GM23338 (cell line): ENCODE measurements at regions not wholly inside any gene's neighbourhood (a gene's known extent, or its start where the extent isn't known, plus 50 kb on each side); places are given as distances from the start of the nearest gene placed in this dataset.

Experiments
- ATAC-seq: fragments of 200-7000 bp; cut with Tn5 transposase; 3 replicates; pipeline ENCODE4 v1.9.1; 2020
- DNase-seq: peaks from one replicate; pipeline ENCODE4 v3.0.0-alpha.2; 2015; ENCODE audit warnings: low spot score
- H2AFZ ChIP-seq: fragments of 200-600 bp; sonication (generic); 2 replicates; pipeline ENCODE4 v1.8.0; 2016; ENCODE audit warnings: antibody characterized with exemption, mild to moderate bottlenecking, moderate library complexity
- H3F3A ChIP-seq: fragments of 200-600 bp; sonication (generic); replicated peaks from 2 replicates; pipeline ENCODE4 v1.8.0; 2017; ENCODE audit warnings: antibody characterized with exemption, mixed run types, low read depth
- H3K27ac ChIP-seq: fragments of 200-600 bp; sonication (generic); 2 replicates; pipeline ENCODE4 v1.6.1; 2016; ENCODE audit warnings: low read depth
- H3K27me3 ChIP-seq: fragments of 200-600 bp; sonication (generic); 2 replicates; pipeline ENCODE4 v1.8.0; 2016; ENCODE audit warnings: mild to moderate bottlenecking, mixed run types, moderate library complexity; ENCODE audit not compliant: insufficient read depth
- H3K36me3 ChIP-seq: fragments of 200-600 bp; sonication (generic); 2 replicates; pipeline ENCODE4 v1.8.0; 2016; ENCODE audit warnings: mild to moderate bottlenecking; ENCODE audit not compliant: insufficient read depth
- H3K4me1 ChIP-seq: fragments of 200-600 bp; sonication (generic); 2 replicates; pipeline ENCODE4 v1.8.0; 2016; ENCODE audit warnings: mild to moderate bottlenecking, moderate library complexity; ENCODE audit not compliant: insufficient read depth
- H3K4me2 ChIP-seq: fragments of 200-600 bp; sonication (generic); 2 replicates; pipeline ENCODE4 v1.7.1; 2017; ENCODE audit warnings: mixed run types
- H3K4me3 ChIP-seq: fragments of 200-600 bp; sonication (generic); 2 replicates; pipeline ENCODE4 v1.6.1; 2016; ENCODE audit warnings: mixed run types
- H3K79me2 ChIP-seq: fragments of 200-600 bp; sonication (generic); replicated peaks from 2 replicates; pipeline ENCODE4 v1.8.0; 2017; ENCODE audit warnings: mild to moderate bottlenecking; ENCODE audit not compliant: insufficient read depth
- H3K9me2 ChIP-seq: fragments of 200-600 bp; sonication (generic); 2 replicates; pipeline ENCODE4 v1.8.0; 2017; ENCODE audit not compliant: insufficient read depth
- H4K20me1 ChIP-seq: fragments of 200-600 bp; sonication (generic); replicated peaks from 2 replicates; pipeline ENCODE4 v1.8.0; 2017; ENCODE audit warnings: mild to moderate bottlenecking; ENCODE audit not compliant: insufficient read depth
- H3K27ac Mint-ChIP-seq: 2 replicates; pipeline ENCODE4 v1.8.0; 2020; ENCODE audit warnings: inconsistent platforms, mild to moderate bottlenecking, moderate library complexity, mixed read lengths
- H3K27me3 Mint-ChIP-seq: 3 replicates; pipeline ENCODE4 v1.8.0; 2022; ENCODE audit warnings: low read depth, mild to moderate bottlenecking, moderate library complexity, mixed read lengths, inconsistent platforms; ENCODE audit not compliant: insufficient read depth, poor library complexity
- H3K36me3 Mint-ChIP-seq: 3 replicates; pipeline ENCODE4 v1.8.0; 2021; ENCODE audit warnings: low read depth, mild to moderate bottlenecking, inconsistent platforms, moderate library complexity, mixed read lengths
- H3K4me1 Mint-ChIP-seq: 3 replicates; pipeline ENCODE4 v1.8.0; 2020; ENCODE audit warnings: mild to moderate bottlenecking, inconsistent platforms, mixed read lengths
- H3K4me3 Mint-ChIP-seq: 3 replicates; pipeline ENCODE4 v1.8.0; 2021; ENCODE audit warnings: moderate library complexity, mild to moderate bottlenecking, inconsistent platforms, mixed read lengths
- H3K9me3 Mint-ChIP-seq: 3 replicates; pipeline ENCODE4 v1.8.0; 2020; ENCODE audit warnings: moderate library complexity, mild to moderate bottlenecking, inconsistent platforms, mixed read lengths
- CREB1 ChIP-seq: fragments of 250-450 bp; sonication (Bioruptor Pico); IDR thresholded peaks from 2 replicates; pipeline ENCODE4 v1.5.0; 2020; ENCODE audit warnings: low read depth, mild to moderate bottlenecking, moderate library complexity
- EZH2 ChIP-seq: fragments of 200-600 bp; sonication (generic); IDR thresholded peaks from one replicate; pipeline ENCODE4 v1.8.0; 2017; ENCODE audit warnings: antibody characterized with exemption, mild to moderate bottlenecking, low read depth; ENCODE audit not compliant: unreplicated experiment
- EZH2phosphoT487 ChIP-seq: fragments of 200-600 bp; sonication (generic); IDR thresholded peaks from one replicate; pipeline ENCODE4 v1.8.1; 2018; ENCODE audit warnings: antibody characterized with exemption; ENCODE audit not compliant: unreplicated experiment
- JUNB ChIP-seq: IDR thresholded peaks from one replicate; pipeline ENCODE4 v1.6.1; 2016; ENCODE audit warnings: antibody characterized with exemption; ENCODE audit not compliant: unreplicated experiment
- NANOG ChIP-seq: IDR thresholded peaks from 2 replicates; pipeline ENCODE4 v1.6.1; 2016; ENCODE audit warnings: antibody characterized with exemption, borderline replicate concordance
- POLR2AphosphoS5 ChIP-seq: IDR thresholded peaks from 2 replicates; pipeline ENCODE4 v1.6.1; 2016; ENCODE audit warnings: antibody characterized with exemption, low read depth
- STAT1 ChIP-seq: IDR thresholded peaks from one replicate; pipeline ENCODE4 v1.6.1; 2016; ENCODE audit warnings: antibody characterized with exemption; ENCODE audit not compliant: unreplicated experiment
- ZNF114 ChIP-seq: fragments of 250-450 bp; sonication (Bioruptor Pico); IDR thresholded peaks from 2 replicates; pipeline ENCODE4 v1.5.0; 2020; ENCODE audit warnings: mild to moderate bottlenecking, moderate library complexity
- ZNF331 ChIP-seq: fragments of 250-450 bp; sonication (Bioruptor Pico); IDR thresholded peaks from 2 replicates; pipeline ENCODE4 v1.5.0; 2020; ENCODE audit warnings: low read depth, mild to moderate bottlenecking, moderate library complexity
- TF ChIP-seq, protein P1 (sequence below): IDR thresholded peaks from one replicate; pipeline ENCODE4 v1.6.1; 2018; ENCODE audit warnings: antibody characterized with exemption; ENCODE audit not compliant: unreplicated experiment
- TF ChIP-seq, protein P2 (sequence below): IDR thresholded peaks from 2 replicates; pipeline ENCODE4 v1.6.1; 2016; ENCODE audit warnings: antibody characterized with exemption
- TF ChIP-seq, protein P3 (sequence below): fragments of 250-450 bp; sonication (Bioruptor Pico); IDR thresholded peaks from 2 replicates; pipeline ENCODE4 v1.5.0; 2020; ENCODE audit warnings: mild to moderate bottlenecking, moderate library complexity
- TF ChIP-seq, protein P4 (sequence below), 2 experiments: fragments of 200-600 bp in 1 of 2; sonication (generic) in 1 of 2; conservative IDR thresholded peaks; 2 replicates each; pipeline versions ENCODE4 v1.5.1 to v1.6.1; 2016 to 2017; ENCODE audit warnings: antibody characterized with exemption in 2 of 2, low read depth in 2 of 2, mild to moderate bottlenecking in 2 of 2, moderate library complexity in 1 of 2

DNA sequence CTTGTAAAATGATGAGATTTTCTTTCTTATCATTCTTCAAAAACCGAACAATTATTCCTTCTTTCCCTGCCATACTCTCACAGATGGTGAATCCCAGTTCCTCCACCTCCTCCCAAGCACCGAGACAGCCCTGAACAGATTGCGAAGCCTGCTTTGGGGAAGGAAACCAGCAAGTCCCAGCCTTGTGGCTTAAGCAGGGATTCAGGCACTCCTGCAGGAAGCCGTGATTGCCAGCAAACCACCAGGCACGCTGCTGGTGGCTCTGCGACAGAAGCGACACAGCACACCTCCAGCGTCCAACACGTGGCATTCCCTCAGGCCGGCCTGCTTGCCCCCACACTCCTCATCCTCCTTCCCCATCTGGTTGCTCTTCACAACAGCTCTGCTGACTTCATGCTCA is 237.7 kb downstream of the GXYLT1 start:
- Histone ChIP-seq H3K4me2 (no peak overlapping the region), H3F3A (no peaks in the 10 kb centered on the region), H3K27me3 (no peaks in the 10 kb centered on the region), H3K36me3 (no peaks in the 10 kb centered on the region), H2AFZ (peak overlapping the region; percentile 64; the same call in 1 of the 2 replicates), H3K27ac (no peak overlapping the region), H3K4me3 (no peak overlapping the region), H3K9me2 (0 out of 2 replicates have a peak, but pooled peaks cover 3% of the 10 kb centered on the region), H4K20me1 (no peaks in the 10 kb centered on the region), H3K79me2 (no peaks in the 10 kb centered on the region), H3K4me1 (peaks cover 24% of the 10 kb centered on the region)
- H3K27me3 Mint-ChIP-seq = no peaks in the 10 kb centered on the region
- ATAC-seq = peak; percentile 41; the same call in 2 of the 3 replicates
- TF ChIP-seq, protein P1, sequence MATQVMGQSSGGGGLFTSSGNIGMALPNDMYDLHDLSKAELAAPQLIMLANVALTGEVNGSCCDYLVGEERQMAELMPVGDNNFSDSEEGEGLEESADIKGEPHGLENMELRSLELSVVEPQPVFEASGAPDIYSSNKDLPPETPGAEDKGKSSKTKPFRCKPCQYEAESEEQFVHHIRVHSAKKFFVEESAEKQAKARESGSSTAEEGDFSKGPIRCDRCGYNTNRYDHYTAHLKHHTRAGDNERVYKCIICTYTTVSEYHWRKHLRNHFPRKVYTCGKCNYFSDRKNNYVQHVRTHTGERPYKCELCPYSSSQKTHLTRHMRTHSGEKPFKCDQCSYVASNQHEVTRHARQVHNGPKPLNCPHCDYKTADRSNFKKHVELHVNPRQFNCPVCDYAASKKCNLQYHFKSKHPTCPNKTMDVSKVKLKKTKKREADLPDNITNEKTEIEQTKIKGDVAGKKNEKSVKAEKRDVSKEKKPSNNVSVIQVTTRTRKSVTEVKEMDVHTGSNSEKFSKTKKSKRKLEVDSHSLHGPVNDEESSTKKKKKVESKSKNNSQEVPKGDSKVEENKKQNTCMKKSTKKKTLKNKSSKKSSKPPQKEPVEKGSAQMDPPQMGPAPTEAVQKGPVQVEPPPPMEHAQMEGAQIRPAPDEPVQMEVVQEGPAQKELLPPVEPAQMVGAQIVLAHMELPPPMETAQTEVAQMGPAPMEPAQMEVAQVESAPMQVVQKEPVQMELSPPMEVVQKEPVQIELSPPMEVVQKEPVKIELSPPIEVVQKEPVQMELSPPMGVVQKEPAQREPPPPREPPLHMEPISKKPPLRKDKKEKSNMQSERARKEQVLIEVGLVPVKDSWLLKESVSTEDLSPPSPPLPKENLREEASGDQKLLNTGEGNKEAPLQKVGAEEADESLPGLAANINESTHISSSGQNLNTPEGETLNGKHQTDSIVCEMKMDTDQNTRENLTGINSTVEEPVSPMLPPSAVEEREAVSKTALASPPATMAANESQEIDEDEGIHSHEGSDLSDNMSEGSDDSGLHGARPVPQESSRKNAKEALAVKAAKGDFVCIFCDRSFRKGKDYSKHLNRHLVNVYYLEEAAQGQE = no peak
- TF ChIP-seq ZNF331 (CRISPR knock-in tag) (no peak), EZH2 (no peak), EZH2phosphoT487 (no peak), JUNB (no peak), ZNF114 (CRISPR knock-in tag) (no peak), CREB1 (no peak), STAT1 (no peak), NANOG (no peak), POLR2AphosphoS5 (no peak)
- TF ChIP-seq, protein P2, sequence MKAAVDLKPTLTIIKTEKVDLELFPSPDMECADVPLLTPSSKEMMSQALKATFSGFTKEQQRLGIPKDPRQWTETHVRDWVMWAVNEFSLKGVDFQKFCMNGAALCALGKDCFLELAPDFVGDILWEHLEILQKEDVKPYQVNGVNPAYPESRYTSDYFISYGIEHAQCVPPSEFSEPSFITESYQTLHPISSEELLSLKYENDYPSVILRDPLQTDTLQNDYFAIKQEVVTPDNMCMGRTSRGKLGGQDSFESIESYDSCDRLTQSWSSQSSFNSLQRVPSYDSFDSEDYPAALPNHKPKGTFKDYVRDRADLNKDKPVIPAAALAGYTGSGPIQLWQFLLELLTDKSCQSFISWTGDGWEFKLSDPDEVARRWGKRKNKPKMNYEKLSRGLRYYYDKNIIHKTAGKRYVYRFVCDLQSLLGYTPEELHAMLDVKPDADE = no peak
- TF ChIP-seq, protein P3, sequence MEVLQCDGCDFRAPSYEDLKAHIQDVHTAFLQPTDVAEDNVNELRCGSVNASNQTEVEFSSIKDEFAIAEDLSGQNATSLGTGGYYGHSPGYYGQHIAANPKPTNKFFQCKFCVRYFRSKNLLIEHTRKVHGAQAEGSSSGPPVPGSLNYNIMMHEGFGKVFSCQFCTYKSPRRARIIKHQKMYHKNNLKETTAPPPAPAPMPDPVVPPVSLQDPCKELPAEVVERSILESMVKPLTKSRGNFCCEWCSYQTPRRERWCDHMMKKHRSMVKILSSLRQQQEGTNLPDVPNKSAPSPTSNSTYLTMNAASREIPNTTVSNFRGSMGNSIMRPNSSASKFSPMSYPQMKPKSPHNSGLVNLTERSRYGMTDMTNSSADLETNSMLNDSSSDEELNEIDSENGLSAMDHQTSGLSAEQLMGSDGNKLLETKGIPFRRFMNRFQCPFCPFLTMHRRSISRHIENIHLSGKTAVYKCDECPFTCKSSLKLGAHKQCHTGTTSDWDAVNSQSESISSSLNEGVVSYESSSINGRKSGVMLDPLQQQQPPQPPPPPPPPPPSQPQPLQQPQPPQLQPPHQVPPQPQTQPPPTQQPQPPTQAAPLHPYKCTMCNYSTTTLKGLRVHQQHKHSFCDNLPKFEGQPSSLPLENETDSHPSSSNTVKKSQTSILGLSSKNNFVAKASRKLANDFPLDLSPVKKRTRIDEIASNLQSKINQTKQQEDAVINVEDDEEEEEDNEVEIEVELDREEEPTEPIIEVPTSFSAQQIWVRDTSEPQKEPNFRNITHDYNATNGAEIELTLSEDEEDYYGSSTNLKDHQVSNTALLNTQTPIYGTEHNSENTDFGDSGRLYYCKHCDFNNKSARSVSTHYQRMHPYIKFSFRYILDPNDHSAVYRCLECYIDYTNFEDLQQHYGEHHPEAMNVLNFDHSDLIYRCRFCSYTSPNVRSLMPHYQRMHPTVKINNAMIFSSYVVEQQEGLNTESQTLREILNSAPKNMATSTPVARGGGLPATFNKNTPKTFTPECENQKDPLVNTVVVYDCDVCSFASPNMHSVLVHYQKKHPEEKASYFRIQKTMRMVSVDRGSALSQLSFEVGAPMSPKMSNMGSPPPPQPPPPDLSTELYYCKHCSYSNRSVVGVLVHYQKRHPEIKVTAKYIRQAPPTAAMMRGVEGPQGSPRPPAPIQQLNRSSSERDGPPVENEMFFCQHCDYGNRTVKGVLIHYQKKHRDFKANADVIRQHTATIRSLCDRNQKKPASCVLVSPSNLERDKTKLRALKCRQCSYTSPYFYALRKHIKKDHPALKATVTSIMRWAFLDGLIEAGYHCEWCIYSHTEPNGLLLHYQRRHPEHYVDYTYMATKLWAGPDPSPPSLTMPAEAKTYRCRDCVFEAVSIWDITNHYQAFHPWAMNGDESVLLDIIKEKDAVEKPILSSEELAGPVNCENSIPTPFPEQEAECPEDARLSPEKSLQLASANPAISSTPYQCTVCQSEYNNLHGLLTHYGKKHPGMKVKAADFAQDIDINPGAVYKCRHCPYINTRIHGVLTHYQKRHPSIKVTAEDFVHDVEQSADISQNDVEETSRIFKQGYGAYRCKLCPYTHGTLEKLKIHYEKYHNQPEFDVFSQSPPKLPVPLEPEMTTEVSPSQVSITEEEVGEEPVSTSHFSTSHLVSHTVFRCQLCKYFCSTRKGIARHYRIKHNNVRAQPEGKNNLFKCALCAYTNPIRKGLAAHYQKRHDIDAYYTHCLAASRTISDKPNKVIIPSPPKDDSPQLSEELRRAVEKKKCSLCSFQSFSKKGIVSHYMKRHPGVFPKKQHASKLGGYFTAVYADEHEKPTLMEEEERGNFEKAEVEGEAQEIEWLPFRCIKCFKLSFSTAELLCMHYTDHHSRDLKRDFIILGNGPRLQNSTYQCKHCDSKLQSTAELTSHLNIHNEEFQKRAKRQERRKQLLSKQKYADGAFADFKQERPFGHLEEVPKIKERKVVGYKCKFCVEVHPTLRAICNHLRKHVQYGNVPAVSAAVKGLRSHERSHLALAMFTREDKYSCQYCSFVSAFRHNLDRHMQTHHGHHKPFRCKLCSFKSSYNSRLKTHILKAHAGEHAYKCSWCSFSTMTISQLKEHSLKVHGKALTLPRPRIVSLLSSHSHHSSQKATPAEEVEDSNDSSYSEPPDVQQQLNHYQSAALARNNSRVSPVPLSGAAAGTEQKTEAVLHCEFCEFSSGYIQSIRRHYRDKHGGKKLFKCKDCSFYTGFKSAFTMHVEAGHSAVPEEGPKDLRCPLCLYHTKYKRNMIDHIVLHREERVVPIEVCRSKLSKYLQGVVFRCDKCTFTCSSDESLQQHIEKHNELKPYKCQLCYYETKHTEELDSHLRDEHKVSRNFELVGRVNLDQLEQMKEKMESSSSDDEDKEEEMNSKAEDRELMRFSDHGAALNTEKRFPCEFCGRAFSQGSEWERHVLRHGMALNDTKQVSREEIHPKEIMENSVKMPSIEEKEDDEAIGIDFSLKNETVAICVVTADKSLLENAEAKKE = no peak
- TF ChIP-seq, protein P4, sequence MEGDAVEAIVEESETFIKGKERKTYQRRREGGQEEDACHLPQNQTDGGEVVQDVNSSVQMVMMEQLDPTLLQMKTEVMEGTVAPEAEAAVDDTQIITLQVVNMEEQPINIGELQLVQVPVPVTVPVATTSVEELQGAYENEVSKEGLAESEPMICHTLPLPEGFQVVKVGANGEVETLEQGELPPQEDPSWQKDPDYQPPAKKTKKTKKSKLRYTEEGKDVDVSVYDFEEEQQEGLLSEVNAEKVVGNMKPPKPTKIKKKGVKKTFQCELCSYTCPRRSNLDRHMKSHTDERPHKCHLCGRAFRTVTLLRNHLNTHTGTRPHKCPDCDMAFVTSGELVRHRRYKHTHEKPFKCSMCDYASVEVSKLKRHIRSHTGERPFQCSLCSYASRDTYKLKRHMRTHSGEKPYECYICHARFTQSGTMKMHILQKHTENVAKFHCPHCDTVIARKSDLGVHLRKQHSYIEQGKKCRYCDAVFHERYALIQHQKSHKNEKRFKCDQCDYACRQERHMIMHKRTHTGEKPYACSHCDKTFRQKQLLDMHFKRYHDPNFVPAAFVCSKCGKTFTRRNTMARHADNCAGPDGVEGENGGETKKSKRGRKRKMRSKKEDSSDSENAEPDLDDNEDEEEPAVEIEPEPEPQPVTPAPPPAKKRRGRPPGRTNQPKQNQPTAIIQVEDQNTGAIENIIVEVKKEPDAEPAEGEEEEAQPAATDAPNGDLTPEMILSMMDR (conservative IDR thresholded peaks at IDR 0.05; ENCODE audit: low read depth in 2 of 2) = no peak
- H3K27ac Mint-ChIP-seq = 0 out of 2 replicates have a peak overlapping the region, but pooled peaks have one; percentile 68
- peaks cover 41% of the 10 kb centered on the region for H3K4me1 Mint-ChIP-seq
- H3K9me3 Mint-ChIP-seq = no peaks in the 10 kb centered on the region
- no peak overlapping the region for H3K4me3 Mint-ChIP-seq
- H3K36me3 Mint-ChIP-seq = no peaks in the 10 kb centered on the region
- peak; percentile 20 for DNase-seq
